Endothelial cell of umbilical vein (primary cell): ENCODE measurements at regions not wholly inside any gene's neighbourhood (a gene's known extent, or its start where the extent isn't known, plus 50 kb on each side); places are given as distances from the start of the nearest gene placed in this dataset.

Source experiments
- BruUV-seq: library from RNA; stranded (reverse); fragments of 400-500 nt; replicated peaks from 2 replicates; lab custom pipeline; 2021; lab: Mats Ljungman, UMichigan
- CTCF ChIA-PET: fragments of 300-600, 350-600 bp; sonication (Branson Sonifier 250); formaldehyde crosslinking; loops from one replicate; lab custom pipeline; 2021; ENCODE audit warnings: antibody characterized with exemption, inconsistent platforms; lab: Charles Lee
- POLR2A ChIA-PET: fragments of 300-600, 350-600 bp; sonication (Branson Sonifier 250); formaldehyde crosslinking; loops from one replicate; lab custom pipeline; 2021; ENCODE audit warnings: antibody characterized with exemption, inconsistent platforms; lab: Charles Lee
- DNase-seq: peaks from one replicate; pipeline ENCODE4 v3.0.0-alpha.2; 2011; ENCODE audit warnings: low read depth, low spot score
- FAIRE-seq: peaks from 2 replicates; lab custom pipeline; 2011; peaks lifted over from hg19 to GRCh38; lab: Jason Lieb, UNC
- H2AFZ ChIP-seq: 2 replicates; pipeline ENCODE4 v1.6.0; 2012; ENCODE audit warnings: low read depth, low read length, control low read depth, inconsistent platforms
- H3K27ac ChIP-seq: 2 replicates; pipeline ENCODE4 v1.5.1; 2011; ENCODE audit warnings: low read depth, mild to moderate bottlenecking, control low read depth, low read length, moderate library complexity; ENCODE audit not compliant: insufficient read depth
- H3K27me3 ChIP-seq, 2 experiments: 2 replicates each; pipeline versions ENCODE4 v1.6.0 to v1.6.1; 2011; ENCODE audit warnings: low read length in 2 of 2, mixed read lengths in 1 of 2; ENCODE audit not compliant: control insufficient read depth in 2 of 2, insufficient read depth in 2 of 2
- H3K36me3 ChIP-seq, 2 experiments: 2 replicates in 1 of 2; 3 replicates in 1 of 2; pipeline ENCODE4 v1.5.1; 2011; ENCODE audit warnings: low read length in 2 of 2, mild to moderate bottlenecking in 1 of 2, moderate library complexity in 1 of 2; ENCODE audit not compliant: control insufficient read depth in 2 of 2, insufficient read depth in 2 of 2; ENCODE audit errors: extremely low read depth in 1 of 2
- H3K4me1 ChIP-seq: 3 replicates; pipeline ENCODE4 v1.5.1; 2011; ENCODE audit warnings: mild to moderate bottlenecking, low read length; ENCODE audit not compliant: control insufficient read depth, insufficient read depth; ENCODE audit errors: extremely low read depth
- H3K4me2 ChIP-seq: 2 replicates; pipeline ENCODE4 v1.6.1; 2011; ENCODE audit warnings: low read length, control low read depth, mixed read lengths; ENCODE audit not compliant: insufficient read depth
- H3K4me3 ChIP-seq, 3 experiments: fragments of 200-600 bp in 1 of 3; sonication (generic), shearing (Covaris generic) in 1 of 3; replicated peaks in 1 of 3; 2 replicates each; pipeline ENCODE4 v1.5.1; 2011 to 2016; ENCODE audit warnings: control low read depth in 3 of 3, low read length in 3 of 3, mild to moderate bottlenecking in 2 of 3, inconsistent platforms in 1 of 3, low read depth in 1 of 3, moderate library complexity in 1 of 3; ENCODE audit not compliant: insufficient read depth in 1 of 3
- H3K79me2 ChIP-seq: 2 replicates; pipeline ENCODE4 v1.6.0; 2012; ENCODE audit warnings: low read length, inconsistent platforms; ENCODE audit not compliant: control insufficient read depth, insufficient read depth
- H3K9ac ChIP-seq: replicated peaks from 2 replicates; pipeline ENCODE3; 2011; ENCODE audit warnings: low read length, control low read depth; ENCODE audit not compliant: insufficient read depth; ENCODE audit errors: extremely low read depth
- H3K9me1 ChIP-seq: replicated peaks from 3 replicates; pipeline ENCODE4 v1.6.0; 2011; ENCODE audit warnings: mild to moderate bottlenecking, low read length; ENCODE audit not compliant: control insufficient read depth, insufficient read depth; ENCODE audit errors: extremely low read depth
- H3K9me3 ChIP-seq: replicated peaks from 2 replicates; pipeline ENCODE4 v1.5.1; 2012; ENCODE audit warnings: low read length, inconsistent platforms; ENCODE audit not compliant: control insufficient read depth, insufficient read depth
- H4K20me1 ChIP-seq: replicated peaks from 2 replicates; pipeline ENCODE3; 2011; ENCODE audit warnings: mild to moderate bottlenecking, low read length; ENCODE audit not compliant: control insufficient read depth, insufficient read depth; ENCODE audit errors: extremely low read depth
- EZH2 ChIP-seq: IDR thresholded peaks from 2 replicates; pipeline ENCODE4 v1.6.1; 2012; ENCODE audit warnings: borderline replicate concordance, low read depth, mild to moderate bottlenecking, moderate library complexity, low read length, inconsistent platforms; ENCODE audit not compliant: severe bottlenecking
- FOS ChIP-seq: IDR thresholded peaks from 2 replicates; pipeline ENCODE4 v1.6.1; 2011; ENCODE audit warnings: mild to moderate bottlenecking, low read length, moderate library complexity, borderline replicate concordance; ENCODE audit not compliant: insufficient read depth
- GATA2 ChIP-seq: IDR thresholded peaks from 2 replicates; pipeline ENCODE4 v1.7.0; 2011; ENCODE audit warnings: low read depth, mild to moderate bottlenecking, moderate library complexity, mixed read lengths, low read length; ENCODE audit not compliant: insufficient read length, insufficient read depth
- JUN ChIP-seq: IDR thresholded peaks from 2 replicates; pipeline ENCODE4 v1.6.1; 2011; ENCODE audit warnings: borderline replicate concordance, low read depth; ENCODE audit not compliant: insufficient read length, insufficient read depth
- MYC ChIP-seq: IDR thresholded peaks from one replicate; pipeline ENCODE4 v1.6.1; 2011; ENCODE audit warnings: mild to moderate bottlenecking, low read depth, low read length
- POLR2A ChIP-seq: IDR thresholded peaks from 2 replicates; pipeline ENCODE4 v1.6.1; 2012; ENCODE audit warnings: low read depth, mild to moderate bottlenecking, control low read depth, low read length
- POLR2AphosphoS5 ChIP-seq: IDR thresholded peaks from 2 replicates; pipeline ENCODE4 v1.6.1; 2012; ENCODE audit warnings: low read depth, mild to moderate bottlenecking, control low read depth, low read length, moderate library complexity; ENCODE audit not compliant: insufficient read depth
- dilution Hi-C: fragments of 300-500 bp; cut with MboI; formaldehyde crosslinking; loops from one replicate; pipeline ENCODE4 v1.15.0; 2019; ENCODE audit warnings: low sequenced_read_pairs; ENCODE audit not compliant: extremely low pct_ligation_motif_present
- intact Hi-C: fragments of 100-400 bp; cut with micrococcal nuclease; formaldehyde crosslinking; loops from one replicate; pipeline ENCODE4 v1.10.0; 2022
- TF ChIP-seq, protein P1 (sequence below): IDR thresholded peaks from 2 replicates; pipeline ENCODE4 v1.6.1; 2011; ENCODE audit not compliant: insufficient read depth, insufficient read length
- TF ChIP-seq, protein P2 (sequence below), 2 donors: IDR thresholded peaks; 1 replicate in 1 of 2; 2 replicates in 1 of 2; pipeline ENCODE4 v1.5.1; 2011; ENCODE audit warnings: low read length in 2 of 2, mild to moderate bottlenecking in 2 of 2, moderate library complexity in 2 of 2, control low read depth in 1 of 2, inconsistent platforms in 1 of 2, low read depth in 1 of 2; ENCODE audit not compliant: insufficient read depth in 1 of 2; ENCODE audit errors: extremely low read depth in 1 of 2

DNA sequence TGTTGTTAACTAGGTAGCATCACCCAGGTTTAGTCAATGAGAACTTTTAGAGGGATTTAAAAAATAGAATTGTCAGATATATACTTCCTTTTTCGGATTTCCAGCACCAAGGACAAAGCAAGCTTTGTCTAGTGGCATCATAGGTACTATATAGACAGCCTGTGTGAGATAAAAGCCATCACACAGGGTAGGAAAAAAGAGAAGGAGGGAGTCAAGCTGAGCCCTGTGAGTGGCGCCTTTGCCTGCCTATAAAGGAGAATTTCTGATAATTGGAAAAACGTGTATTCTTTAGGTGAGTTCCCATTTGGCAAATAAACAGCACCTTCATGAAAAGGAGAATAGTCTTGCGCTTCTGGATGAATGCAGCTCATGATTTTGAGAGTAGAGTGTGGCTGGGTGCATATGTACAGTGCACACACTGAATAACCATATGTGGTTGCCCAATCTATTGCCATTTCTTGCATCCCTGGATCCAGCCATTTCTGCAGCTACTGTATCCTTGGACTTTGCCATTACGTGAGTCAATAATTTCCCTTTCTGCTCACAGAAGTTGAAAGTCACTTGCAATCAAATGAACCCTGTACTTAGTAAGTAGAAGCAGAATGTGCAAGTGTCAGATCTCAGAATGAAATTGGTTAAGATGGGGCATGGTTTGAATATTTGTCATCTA lies 559.9 kb upstream of the MEX3C start:
- Histone ChIP-seq H3K27me3 (no peaks in the 10 kb centered on the region), H3K9ac (no peak overlapping the region), H3K9me3 (peaks cover 2% of the 10 kb centered on the region), H3K4me1 (no peaks in the 10 kb centered on the region), H3K36me3 (no peaks in the 10 kb centered on the region), H2AFZ (no peak overlapping the region), H3K4me3 (no peak overlapping the region), H3K79me2 (no peaks in the 10 kb centered on the region), H3K9me1 (no peaks in the 10 kb centered on the region), H4K20me1 (no peaks in the 10 kb centered on the region), H3K27ac (no peak overlapping the region), H3K4me2 (no peak overlapping the region)
- no peak for DNase-seq
- intact Hi-C loops (no loop called here), dilution Hi-C loops (no loop called here)
- ChIA-PET POLR2A (no interaction called here), CTCF (no interaction called here)
- FAIRE-seq = no peak
- TF ChIP-seq FOS = no peak
- no peak for TF ChIP-seq POLR2A
- no peak for TF ChIP-seq EZH2
- no peak for TF ChIP-seq POLR2AphosphoS5
- no peak for TF ChIP-seq MYC
- no peak for TF ChIP-seq GATA2
- no peak for TF ChIP-seq JUN
- TF ChIP-seq, protein P1, sequence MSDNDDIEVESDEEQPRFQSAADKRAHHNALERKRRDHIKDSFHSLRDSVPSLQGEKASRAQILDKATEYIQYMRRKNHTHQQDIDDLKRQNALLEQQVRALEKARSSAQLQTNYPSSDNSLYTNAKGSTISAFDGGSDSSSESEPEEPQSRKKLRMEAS = no peak
- TF ChIP-seq, protein P2, sequence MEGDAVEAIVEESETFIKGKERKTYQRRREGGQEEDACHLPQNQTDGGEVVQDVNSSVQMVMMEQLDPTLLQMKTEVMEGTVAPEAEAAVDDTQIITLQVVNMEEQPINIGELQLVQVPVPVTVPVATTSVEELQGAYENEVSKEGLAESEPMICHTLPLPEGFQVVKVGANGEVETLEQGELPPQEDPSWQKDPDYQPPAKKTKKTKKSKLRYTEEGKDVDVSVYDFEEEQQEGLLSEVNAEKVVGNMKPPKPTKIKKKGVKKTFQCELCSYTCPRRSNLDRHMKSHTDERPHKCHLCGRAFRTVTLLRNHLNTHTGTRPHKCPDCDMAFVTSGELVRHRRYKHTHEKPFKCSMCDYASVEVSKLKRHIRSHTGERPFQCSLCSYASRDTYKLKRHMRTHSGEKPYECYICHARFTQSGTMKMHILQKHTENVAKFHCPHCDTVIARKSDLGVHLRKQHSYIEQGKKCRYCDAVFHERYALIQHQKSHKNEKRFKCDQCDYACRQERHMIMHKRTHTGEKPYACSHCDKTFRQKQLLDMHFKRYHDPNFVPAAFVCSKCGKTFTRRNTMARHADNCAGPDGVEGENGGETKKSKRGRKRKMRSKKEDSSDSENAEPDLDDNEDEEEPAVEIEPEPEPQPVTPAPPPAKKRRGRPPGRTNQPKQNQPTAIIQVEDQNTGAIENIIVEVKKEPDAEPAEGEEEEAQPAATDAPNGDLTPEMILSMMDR (IDR thresholded peaks at IDR 0.05; ENCODE audit: extremely low read depth in 1 of 2, insufficient read depth in 1 of 2, low read depth in 1 of 2, low read length in 2 of 2) = no peak
- BruUV-seq = no TSS peak
